ENCODE measurements at regions not wholly inside any gene's neighbourhood (a gene's known extent, or its start where the extent isn't known, plus 50 kb on each side); places are given as distances from the start of the nearest gene placed in this dataset.

- DNase-seq (ENCODE audit: low read depth): no peak
These were observed 184.4 kb downstream of the MRPL39 start for GRCh38 chr21:25422610-25423608.

DNA sequence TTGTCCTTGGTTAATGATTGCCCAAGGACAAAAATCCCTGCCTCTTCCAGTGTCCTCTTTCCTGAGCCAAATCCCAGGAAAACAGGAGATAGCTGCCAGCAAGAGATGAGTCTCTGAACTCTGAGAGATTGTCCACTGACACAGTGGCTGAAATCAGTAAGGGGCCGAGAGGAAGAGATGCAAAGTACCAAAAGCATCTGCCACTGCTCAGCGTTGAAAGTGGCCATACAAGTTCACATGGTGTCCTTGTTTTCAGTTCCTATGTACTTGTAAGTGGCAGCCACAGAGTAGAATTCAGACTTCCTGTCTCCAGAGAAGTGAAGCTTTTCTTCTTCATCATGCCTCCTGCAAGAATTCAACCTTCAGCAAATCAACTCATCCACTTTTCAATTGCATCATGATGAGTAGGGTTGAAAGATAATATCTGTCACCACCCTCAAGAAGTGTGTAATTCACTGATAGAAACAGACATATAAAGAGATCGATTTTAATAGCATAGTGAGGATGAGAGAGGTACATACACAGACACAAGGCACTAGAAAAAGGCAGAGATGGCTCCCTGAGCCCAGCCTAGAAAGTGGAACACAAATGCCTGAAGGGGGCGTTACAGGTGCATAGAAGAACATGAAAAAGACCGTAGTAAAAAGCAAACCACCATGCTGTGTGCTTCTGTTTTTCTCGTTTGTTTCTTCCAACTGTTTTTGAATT, 185.8 kb downstream of the MRPL39 start:
- peak; percentile 13 for DNase-seq (ENCODE audit: low read depth)

DNA sequence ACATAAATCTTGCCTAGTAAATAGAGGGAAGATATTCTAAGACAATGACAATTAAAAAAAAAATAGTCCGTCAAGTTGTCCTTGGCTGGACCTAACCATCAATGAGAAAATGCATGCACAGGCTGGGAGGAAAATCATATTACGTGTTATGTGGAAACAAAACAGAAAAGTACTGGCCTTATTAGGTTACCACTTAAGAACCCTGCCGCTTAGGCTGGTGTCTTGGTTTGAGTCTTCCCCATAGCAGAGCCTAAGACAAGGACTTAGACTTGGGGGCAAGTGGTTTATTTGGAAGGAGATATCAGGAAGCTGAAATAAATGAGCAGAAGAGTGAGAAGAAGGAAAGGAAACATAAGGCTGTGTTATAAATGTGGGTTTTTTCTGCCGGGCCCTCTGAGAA, 186.4 kb downstream of the MRPL39 start:
- DNase-seq (ENCODE audit: low read depth): no peak

GRCh38 chr21:25416669-25417068, 190.6 kb downstream of the MRPL39 start:
- DNase-seq (ENCODE audit: low read depth): no peak

- no peak for DNase-seq (ENCODE audit: low read depth)
These were observed 195.2 kb downstream of the MRPL39 start for GRCh38 chr21:25412100-25412499.

DNA sequence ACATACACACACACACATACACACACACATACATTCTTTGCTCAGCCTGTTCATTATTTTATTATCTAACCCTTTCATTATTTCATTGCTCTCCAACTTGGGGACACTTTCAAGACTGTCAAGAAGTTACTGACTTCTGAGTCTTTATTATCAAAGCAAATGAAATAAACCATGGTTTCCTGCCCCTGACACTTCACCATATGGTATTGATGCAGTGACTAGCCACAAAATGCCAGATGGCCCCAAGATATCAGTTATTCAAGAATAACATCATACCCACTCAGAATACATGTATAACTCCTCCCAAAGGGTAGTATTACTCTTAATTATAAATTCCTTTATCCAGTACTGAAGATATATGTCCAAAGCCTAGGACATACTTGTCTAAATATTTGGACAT, 197.3 kb downstream of the MRPL39 start:
- DNase-seq (ENCODE audit: low read depth): no peak

- no peak for DNase-seq (ENCODE audit: low read depth)
These were observed 198.6 kb downstream of the MRPL39 start for GRCh38 chr21:25408666-25409065.

GRCh38 chr21:25406887-25407579, 200.2 kb downstream of the MRPL39 start:
- no peak for DNase-seq (ENCODE audit: low read depth)

GRCh38 chr21:25405984-25406383, 201.3 kb downstream of the MRPL39 start:
- no peak for DNase-seq (ENCODE audit: low read depth)

DNA sequence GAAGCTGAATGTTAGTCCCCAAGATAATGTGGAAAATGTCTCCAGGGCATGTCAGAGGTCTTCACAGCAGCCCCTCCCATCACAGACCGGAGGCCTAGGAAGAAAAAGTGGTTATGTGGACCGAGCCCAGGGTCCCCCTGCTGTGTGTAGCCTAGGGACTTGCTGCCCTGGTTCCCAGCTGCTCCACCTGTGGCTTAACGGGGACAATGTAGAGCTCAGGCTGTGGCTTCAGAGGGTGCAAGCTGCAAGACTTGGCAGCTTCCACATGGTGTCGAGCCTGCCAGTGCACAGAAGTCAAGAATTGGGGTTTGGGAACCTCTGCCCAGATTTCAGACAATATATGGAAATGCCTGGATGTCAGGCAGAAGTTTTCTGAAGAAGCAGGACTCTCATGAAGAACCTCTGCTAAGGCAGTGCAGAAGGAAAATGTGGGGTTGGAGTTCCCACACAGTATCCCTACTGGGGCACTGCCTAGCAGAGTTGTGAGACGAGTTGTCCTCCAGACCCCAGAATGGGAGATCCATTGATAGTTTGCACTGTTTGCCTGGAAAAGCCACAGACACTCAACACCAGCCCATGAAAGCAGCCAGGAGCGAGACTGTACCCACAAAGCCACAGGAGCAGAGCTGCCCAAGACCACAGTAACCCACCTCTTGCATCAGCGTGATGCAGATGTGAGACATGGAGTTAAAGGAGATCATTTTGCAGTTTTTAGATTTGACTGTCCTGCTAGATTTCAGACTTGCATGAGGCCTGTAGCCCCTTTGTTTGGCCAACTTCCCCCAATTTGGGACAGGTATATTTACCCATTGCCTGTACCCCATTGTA, 204.9 kb downstream of the MRPL39 start:
- DNase-seq (ENCODE audit: low read depth): no peak

- no peak for DNase-seq (ENCODE audit: low read depth)
These were observed 206.9 kb downstream of the MRPL39 start for GRCh38 chr21:25400427-25400826.

DNA sequence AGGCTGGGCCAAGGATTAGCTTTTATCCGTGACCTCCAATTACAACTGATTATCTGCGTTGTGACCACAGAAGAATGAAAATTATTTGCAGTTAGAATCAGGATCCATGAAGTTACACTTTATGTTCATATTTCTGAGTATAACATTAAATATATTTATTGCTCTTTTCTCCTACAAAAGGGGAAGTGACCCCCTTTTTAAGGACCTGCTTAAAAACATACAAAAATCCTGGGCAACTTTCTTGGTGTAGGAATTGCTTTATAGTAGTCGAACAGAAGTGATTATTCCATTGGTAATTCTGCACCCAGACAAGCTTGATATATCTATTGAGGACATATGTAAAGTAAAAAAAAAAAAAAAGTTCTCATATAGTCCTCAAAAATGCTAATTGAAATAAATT, 208.7 kb downstream of the MRPL39 start:
- no peak for DNase-seq (ENCODE audit: low read depth)

DNA sequence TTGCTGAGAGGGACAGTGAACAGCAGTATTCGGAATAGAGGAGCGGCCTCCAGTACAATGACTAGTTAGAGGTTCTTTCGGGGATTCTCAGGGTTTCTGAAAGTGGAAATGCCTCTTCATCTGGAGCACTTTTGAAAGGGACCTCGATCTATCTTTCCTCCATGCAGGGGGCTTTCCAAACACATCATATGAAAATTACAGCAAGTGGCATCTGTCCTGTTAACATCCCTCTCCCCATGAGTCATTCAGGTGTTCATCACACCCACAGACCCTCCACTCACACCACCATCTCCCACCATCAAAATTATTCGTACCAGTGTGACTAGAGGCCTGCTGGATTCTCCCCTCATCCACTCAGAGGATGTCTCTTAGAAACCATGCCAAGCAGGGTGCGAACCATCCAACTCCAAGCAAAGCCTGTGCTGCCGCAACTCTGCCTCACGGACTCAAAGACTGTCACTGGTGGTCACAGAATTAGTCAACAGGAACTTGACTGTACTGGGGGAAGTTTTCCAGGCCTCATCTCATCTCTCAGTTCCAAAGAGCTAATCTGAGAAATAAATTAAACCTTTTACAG, 211.1 kb downstream of the MRPL39 start:
- DNase-seq (ENCODE audit: low read depth): peak; percentile 18

GRCh38 chr21:25391777-25392176, 215.5 kb downstream of the MRPL39 start:
- DNase-seq (ENCODE audit: low read depth): no peak

GRCh38 chr21:25390701-25391100, 216.6 kb downstream of the MRPL39 start:
- no peak for DNase-seq (ENCODE audit: low read depth)

- DNase-seq (ENCODE audit: low read depth): no peak
These were observed 219.6 kb downstream of the MRPL39 start for GRCh38 chr21:25387665-25388064.

GRCh38 chr21:25385911-25386474, 221.3 kb downstream of the MRPL39 start:
- DNase-seq (ENCODE audit: low read depth): no peak

GRCh38 chr21:25385341-25385740, 221.9 kb downstream of the MRPL39 start:
- DNase-seq (ENCODE audit: low read depth): no peak

- DNase-seq (ENCODE audit: low read depth): no peak
These were observed 222.5 kb downstream of the MRPL39 start for GRCh38 chr21:25384782-25385181.

GRCh38 chr21:25383545-25383944, 223.7 kb downstream of the MRPL39 start:
- no peak for DNase-seq (ENCODE audit: low read depth)

GRCh38 chr21:25381936-25382452, 225.3 kb downstream of the MRPL39 start:
- DNase-seq (ENCODE audit: low read depth): no peak
